IPS-18c (cell line): ENCODE measurements at regions not wholly inside any gene's neighbourhood (a gene's known extent, or its start where the extent isn't known, plus 50 kb on each side); places are given as distances from the start of the nearest gene placed in this dataset.
A peak's percentile ranks its signal among the peaks of the same experiment; 100 is the strongest.

ENCODE experiments used
- H3K4me3 ChIP-seq: 2 replicates; pipeline ENCODE4 v1.7.0; 2013; ENCODE audit warnings: low read depth, mild to moderate bottlenecking, low read length, moderate library complexity; ENCODE audit not compliant: insufficient read depth
- H3K9me3 ChIP-seq: one replicate; pipeline ENCODE4 v1.6.1; 2013; ENCODE audit warnings: mild to moderate bottlenecking, low read length, moderate library complexity; ENCODE audit not compliant: control insufficient read depth, insufficient read depth

DNA sequence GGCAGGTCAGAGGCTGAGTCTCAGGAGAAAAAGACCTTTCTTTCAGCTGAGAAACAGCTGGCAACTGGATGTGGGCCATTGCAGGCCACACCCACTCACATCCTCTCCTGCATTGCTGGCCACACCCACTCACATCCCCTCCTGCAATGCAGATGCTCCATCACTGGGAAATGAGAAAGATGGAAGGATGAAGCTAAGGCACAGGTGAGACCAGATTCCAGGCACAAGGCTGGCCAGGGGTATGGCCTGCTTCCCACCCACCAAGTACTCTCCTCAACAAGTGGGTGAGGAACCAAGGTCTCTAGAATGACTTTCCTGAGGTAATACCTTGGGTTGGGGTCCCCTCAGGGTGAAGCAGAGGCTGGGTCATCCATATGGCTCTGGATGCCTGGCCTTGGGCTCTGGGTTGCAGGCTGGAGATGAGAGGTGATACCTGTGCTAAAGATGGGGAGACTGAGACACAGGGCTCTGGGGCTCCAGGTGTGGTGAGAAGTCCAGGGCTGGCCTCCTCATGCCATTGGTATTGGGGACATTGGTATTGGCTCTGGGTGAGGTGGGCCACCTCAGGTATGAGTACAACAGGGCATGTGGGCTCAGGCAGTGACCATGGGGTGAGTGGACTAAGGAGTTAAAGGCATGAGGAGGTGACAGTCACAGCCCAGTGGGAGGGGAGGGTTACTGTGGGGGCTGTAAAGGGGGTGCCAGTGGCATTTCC, 1726.8 kb downstream of the TP53TG3F start:
- H3K9me3 ChIP-seq, result peaks cover 35% of the 10 kb centered on the region
- no peak overlapping the region; the same call in 1 of the 2 replicates for H3K4me3 ChIP-seq

DNA sequence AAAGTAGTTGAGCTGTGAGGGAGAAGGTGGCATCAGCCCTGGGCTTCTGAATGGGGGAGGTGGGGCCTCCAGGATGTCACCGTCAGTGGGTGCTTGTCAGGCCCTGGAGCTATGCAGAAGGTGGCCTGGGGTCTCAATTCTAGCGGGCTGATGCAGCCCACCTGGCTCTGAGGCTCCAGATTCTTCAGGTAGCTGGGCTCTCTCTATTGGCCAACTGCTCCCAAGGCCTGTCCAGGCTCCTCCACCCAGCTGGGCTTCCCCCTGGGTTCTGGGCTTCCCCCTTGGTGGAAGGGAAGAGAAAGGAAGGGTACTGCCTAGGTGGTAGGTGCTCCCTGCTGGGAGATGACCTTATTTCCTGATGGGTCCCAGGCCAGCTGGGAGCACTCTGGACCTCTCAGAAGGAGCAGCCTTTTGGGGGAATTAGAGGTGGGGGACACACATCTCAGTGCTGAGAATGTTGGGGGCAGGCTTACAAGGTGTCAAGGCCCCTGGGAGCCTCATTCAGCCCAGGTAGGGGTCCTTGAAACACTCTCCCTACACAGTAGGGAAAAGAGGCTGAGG, 1728.3 kb downstream of the TP53TG3F start:
- Histone ChIP-seq H3K4me3 (no peak overlapping the region), H3K9me3 (peaks cover 31% of the 10 kb centered on the region)

DNA sequence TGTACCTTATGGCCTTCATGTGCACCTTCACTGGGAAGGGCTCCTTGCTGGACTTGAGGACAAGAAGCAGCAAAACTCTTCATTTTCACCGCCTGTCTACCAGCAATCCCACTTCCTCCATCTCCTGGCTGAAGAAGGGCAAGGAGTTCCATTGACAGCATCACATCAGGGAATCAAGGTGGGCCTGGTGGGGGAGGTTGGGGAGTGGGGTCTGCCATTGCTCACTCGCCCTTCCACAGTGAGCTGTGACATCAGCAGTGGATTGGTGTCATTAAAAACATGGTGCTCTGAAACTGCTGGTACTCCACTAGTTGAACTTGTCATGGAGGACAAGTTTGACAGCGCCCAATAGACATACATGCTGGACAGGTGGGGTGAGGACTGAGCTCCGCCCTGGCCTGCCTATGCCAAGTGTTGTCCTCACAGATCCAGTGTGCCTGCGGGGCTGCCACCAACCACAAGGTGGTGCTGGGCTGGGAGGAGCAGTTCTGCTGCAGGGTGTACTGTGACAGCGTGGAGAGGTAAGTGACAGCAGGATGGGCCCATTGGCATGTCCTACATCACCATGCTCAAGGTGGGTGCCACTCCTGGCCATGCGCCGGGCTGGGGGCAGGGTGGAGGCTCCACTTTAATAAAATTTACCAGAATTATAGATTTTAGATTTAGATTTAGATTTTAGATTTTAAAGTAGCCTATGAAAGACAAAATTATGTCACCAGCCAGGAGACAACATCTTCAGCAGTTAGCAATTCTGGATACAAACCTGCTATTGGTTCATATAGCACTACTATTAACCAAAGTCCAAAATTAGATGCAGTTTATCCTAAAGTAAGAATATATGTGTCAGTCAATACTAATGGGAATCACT, 1729.1 kb downstream of the TP53TG3F start:
- peaks cover 31% of the 10 kb centered on the region for H3K9me3 ChIP-seq
- 0 out of 2 replicates have a peak overlapping the region, but pooled peaks have one; percentile 15 for H3K4me3 ChIP-seq

DNA sequence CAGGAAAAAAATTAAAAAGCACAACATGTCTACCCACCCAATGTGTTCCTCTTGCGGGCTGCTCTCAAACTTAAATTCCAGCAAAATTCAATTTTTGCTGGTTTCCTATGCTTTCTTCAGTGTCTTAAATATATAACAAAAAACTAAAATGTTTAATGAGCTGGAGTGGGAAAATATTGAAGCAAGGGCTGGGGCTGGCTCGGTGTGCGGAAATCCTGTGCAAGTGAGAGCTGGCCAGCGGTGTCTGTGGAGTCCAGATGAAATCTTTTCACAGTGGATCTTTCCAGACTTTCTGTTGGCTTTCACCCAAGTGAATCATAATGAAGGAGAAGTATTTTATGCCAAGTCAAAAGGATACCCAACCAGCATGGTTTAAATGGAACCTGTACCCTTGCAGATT, 1733.6 kb downstream of the TP53TG3F start:
- Histone ChIP-seq H3K4me3 (no peak overlapping the region), H3K9me3 (peaks cover 31% of the 10 kb centered on the region)

DNA sequence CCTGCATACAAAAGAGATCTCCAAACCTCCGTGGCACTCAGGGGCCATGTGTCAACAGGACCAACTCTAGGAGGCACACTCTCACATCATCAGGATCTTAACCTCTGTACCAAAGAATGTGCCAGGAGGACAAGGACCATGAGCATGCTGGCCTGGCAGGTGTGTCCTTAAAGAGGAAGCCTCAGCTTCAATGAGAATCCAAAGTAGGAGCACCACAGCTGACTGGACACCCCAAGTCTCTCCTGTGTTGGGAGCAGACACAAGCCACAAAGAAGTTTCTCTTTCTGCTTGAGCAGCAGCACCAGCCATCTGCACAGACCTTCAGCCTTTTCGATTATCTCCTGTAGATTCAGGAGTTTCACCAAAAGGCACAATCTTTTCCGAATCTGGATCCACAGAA, 1734.5 kb downstream of the TP53TG3F start:
- no peak overlapping the region for H3K4me3 ChIP-seq
- peaks cover 32% of the 10 kb centered on the region for H3K9me3 ChIP-seq

DNA sequence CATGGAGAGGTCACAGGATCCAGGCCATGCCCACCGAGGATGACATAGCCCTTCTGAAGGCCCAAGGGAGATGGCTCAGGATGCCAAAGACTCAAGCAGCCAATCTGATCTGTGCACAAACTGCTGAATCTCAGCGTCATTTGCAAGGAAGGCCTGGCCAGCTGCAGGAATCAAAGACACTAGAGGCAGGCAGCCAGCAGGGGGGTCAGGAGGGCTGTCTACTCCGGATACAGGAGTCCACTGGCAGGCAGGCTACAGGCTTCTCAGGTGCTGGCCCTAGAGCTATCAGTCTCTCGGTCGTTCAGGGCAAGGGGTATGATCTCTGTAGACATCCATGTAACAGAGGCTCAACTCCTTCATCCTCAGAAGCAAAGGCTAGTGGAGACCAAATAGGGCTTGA, 1735.3 kb downstream of the TP53TG3F start:
- no peak overlapping the region for H3K4me3 ChIP-seq
- H3K9me3 ChIP-seq, result peaks cover 38% of the 10 kb centered on the region

DNA sequence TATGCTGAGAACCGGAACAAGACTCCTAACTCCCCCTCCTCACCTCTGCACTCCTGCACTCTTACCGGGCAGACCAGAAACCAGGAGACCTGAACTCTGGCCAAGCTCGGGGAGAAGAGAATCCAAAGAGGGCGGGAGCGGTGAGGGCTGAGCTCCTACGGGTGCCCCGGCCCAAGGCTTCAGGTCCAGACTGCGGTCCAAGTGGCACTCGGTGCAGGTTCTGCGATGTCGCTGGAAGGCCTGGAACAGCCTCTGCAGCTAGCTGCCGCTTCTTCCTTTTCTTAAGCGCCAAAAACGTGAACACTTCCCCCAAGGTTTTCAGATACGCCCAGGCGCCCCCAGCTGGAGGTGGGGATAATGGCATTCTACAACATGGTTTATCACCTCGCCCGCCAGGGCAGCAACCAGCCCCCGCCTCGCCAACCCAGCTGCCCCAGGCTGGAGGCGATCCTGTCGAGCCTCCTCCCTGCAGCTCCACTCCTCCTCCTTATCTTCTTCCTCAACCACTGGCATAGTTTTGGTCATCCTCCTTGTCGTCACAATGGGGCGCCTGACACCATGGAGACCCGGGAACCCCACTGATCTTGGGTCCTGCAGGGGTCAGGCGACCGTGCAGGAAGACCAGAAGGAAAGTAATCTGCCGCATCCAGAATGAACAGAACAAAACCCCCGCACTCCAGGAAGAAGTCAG, 1735.9 kb downstream of the TP53TG3F start:
- H3K4me3 ChIP-seq, result no peak overlapping the region
- H3K9me3 ChIP-seq, result peaks cover 39% of the 10 kb centered on the region

DNA sequence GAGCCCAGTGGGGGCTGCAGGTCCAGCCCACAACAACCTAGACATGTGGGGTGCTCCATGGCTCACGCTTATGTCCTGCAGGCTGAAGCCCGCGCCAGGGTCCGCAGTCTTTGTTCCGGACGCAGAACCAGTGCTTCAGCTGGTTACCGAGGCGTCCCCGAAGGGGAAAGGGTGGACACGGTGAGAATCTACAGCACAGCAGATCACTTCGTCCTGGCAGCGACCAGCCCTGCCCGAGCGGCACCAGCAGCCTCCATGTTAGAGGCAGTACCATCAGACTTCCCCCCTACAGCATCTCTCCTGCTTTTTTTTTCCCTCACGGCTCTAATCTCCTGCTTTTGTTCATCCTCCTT, 1736.4 kb downstream of the TP53TG3F start:
- Histone ChIP-seq H3K9me3 (peaks cover 44% of the 10 kb centered on the region), H3K4me3 (no peak overlapping the region)

DNA sequence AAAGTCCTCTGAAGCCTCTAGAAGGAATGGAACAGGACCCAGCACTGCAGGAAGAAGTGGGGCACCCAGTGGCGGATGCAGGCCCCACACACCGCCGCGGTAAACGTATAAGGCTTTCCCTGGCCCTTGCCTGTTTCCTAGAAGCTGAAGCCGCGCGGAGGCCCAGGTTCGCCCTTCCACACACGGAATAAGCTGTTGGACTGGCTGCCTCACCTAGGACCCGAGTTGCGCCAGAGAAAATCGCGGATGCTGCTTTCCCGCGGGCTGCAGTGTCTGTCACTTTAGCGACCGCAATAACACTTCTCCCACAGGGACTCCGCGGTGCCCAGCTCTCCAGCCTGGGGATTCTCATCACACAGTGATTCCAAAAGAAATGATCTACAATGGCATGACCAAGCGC, 1736.9 kb downstream of the TP53TG3F start:
- no peak overlapping the region for H3K4me3 ChIP-seq
- H3K9me3 ChIP-seq, result peaks cover 47% of the 10 kb centered on the region

DNA sequence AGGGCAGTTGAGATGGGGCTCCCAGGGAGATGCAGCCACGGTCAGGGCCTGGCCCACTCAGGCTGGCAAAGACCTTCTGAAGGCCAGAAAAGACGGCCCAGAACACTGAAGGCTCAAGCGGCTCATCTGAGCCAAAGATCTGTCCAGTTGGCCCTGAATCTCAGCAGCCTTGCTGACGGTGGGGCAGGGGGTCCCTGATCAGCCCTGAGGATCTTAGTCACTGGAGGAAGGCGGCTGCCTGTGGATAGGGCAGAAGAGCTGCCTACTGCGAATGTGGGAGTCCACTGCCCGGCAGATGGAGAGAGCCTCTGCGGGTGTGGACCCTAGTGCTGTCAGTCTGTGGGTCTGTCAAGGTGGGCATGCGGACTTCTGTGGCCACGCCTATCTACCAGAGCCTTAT, 1738.2 kb downstream of the TP53TG3F start:
- H3K4me3 ChIP-seq, result peak overlapping the region; percentile 15; the same call in 1 of the 2 replicates
- peaks cover 53% of the 10 kb centered on the region for H3K9me3 ChIP-seq

DNA sequence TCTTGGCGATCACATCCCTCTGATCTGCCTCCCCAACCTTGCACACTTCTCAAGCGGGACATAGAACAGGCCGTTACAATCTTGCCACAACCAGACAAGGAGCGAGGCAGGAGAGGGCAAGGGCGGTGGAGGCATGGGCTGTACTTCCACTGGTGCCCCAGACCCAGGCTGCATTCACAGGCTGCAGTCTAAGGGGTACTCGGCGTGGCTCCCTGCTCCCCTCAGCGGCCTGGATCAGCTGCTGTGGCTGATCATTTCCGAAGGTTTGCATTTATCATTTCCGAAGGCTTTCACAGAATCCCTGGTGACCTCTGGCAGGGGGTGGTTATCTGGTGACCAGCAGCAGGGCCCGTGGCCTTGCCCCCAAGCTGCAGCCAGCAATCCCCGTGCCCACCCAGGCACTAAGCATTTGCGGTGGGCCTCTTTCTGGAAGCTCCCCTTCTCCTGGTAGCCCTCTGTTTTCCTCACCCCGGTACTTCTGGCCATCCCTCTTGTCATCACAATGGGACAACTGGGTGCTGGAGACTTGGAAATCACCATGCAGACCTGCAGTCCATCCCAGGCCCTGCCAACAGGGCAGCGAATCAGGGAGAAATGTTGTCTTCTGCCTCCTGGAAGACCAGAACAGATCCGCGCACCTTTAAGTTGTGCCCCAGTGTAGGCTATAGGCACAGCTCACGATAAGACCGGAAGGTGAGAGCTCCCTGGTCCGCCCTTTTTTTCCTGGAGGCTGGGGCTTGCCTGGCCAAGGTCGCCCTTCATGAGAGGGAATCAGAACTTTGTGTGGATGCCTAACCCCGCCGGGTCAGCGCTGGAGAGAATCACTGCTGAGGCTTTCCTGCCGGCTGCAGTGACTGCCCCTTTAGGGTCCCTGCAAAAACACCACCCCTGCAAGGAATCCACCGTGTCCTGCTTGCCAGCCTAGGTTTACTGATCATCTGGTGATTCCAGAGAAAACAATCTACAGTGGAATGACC, 1739.1 kb downstream of the TP53TG3F start:
- Histone ChIP-seq H3K9me3 (peaks cover 61% of the 10 kb centered on the region), H3K4me3 (no peak overlapping the region)

DNA sequence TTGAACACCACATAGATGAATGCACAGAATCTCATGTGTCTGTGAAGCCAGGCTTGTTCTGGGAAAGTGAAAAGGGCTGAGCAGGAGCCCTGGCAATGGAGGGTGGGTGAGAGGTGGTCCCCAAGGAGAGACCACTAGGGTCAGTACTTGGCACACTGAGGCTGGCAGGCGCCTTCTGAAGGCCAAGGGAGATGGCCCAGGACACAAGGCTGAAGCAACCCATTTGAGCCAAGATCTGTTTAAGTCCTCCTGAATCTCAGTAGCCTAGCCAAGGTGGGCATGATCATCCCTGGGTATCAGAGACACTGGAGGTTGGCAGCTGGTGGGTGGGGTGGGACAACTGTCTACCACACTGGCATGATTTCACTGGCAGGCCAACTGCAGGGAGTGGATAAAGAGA, 1741.2 kb downstream of the TP53TG3F start:
- H3K9me3 ChIP-seq, result peaks cover 54% of the 10 kb centered on the region
- no peak overlapping the region for H3K4me3 ChIP-seq

DNA sequence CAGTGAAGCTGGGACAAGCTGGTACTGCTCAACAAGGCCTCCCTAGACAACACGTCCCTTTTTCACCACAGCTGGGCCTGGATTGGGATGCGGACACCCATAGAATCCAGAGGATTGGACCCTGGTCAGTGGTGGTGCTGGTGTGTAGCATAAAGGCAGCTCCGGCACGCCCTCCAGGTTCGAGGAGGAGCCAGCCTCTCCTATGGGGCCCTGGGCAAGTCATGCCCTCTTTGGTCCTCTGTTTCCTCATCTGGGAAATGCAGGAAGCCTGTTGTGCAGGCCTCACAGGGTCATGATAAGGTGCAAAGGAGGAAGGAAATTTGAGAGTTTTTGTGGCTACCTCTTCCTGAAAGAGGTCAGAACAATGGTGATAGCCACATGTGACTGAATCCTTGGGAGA, 1741.7 kb downstream of the TP53TG3F start:
- Histone ChIP-seq H3K9me3 (peaks cover 49% of the 10 kb centered on the region), H3K4me3 (no peak overlapping the region)

DNA sequence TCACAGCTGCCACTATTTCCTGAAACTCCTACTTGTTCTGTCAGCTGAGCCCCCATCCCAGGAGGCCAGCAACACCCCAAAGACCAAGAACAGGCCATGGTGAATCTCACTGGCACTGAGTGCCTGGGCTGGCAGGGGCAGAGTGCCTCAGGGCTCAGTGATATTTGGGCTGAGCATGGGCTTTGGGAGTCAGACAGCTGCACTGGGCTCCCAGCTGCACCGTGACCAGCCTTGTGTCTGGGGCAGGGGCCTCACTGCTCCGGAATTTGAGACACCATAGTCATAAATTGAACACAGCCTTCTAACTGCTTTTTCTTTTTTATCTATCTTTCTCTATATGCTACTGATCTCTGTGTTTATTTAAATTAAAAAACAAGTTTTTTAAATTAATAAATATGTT, 1744.2 kb downstream of the TP53TG3F start:
- H3K4me3 ChIP-seq, result no peak overlapping the region
- peaks cover 46% of the 10 kb centered on the region for H3K9me3 ChIP-seq

DNA sequence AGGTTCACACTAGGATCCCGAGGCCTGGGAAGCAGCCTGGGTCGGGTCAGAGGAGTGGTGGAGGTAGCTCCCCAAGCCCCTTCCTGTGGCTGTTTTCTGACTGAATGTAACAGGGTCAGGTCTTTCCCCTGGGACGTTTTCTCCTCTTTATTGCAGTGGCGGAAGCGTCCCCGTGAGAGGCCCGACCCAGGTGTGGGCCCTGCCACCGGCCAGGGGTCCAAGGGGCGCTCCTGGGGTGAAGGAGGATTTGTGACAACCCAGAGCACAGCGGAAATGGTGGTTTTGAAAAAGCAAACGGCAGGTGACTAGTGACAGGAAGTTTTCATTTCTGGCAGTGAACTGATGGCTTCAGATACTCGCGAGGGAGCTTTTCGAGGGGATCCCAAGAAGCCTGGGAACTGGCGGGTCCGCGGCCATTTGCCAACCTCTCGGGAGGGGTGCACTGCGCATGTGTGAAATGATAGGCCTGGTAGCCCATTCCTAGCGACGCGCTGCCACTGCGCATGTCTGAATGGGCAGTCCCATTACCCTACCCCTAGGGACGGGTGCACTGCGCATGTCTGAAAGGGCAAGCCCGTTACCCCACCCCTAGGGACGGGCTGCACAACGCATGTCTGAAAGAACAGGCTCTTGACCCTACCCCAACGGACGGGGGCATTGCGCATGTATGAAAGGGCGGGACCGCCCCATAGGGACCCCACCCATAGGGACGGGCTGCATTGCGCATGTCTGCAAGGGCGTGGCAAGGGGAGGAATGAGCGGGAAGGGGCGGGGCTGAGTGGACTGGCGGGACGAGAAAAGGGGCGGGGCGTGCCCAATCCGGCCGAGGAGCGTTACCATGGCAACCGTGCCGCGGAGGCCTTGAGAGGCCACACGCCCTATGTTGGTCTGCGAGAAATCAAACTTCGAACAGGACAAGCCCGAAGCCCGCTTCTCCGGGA, 1747.9 kb downstream of the TP53TG3F start:
- Histone ChIP-seq H3K9me3 (peaks cover 35% of the 10 kb centered on the region), H3K4me3 (no peak overlapping the region)
